Caco-2 (cell line): ENCODE measurements at regions not wholly inside any gene's neighbourhood (a gene's known extent, or its start where the extent isn't known, plus 50 kb on each side); places are given as distances from the start of the nearest gene placed in this dataset.

ENCODE experiments used
- BruUV-seq: library from RNA; stranded (reverse); fragments of 400-500 nt; replicated peaks from 2 replicates; lab custom pipeline; 2021; lab: Mats Ljungman, UMichigan
- CTCF ChIA-PET: fragments of 300-600 bp; sonication (Branson Sonifier 250); formaldehyde crosslinking; loops from one replicate; lab custom pipeline; 2022; ENCODE audit warnings: antibody characterized with exemption; lab: Charles Lee
- POLR2A ChIA-PET: fragments of 300-600 bp; sonication (Branson Sonifier 250); formaldehyde crosslinking; loops from one replicate; lab custom pipeline; 2022; ENCODE audit warnings: antibody characterized with exemption; lab: Charles Lee
- DNase-seq, 2 experiments: peaks; one replicate each; pipeline versions ENCODE4 v3.0.0 to v3.0.0-alpha.2; 2020 to 2022
- H3K27me3 ChIP-seq: replicated peaks from 2 replicates; pipeline ENCODE4 v1.6.0; 2011; ENCODE audit warnings: low read length; ENCODE audit not compliant: control insufficient read depth, insufficient read depth
- H3K36me3 ChIP-seq: 2 replicates; pipeline ENCODE4 v1.5.1; 2011; ENCODE audit warnings: low read length; ENCODE audit not compliant: control insufficient read depth, insufficient read depth
- H3K4me1 ChIP-seq: fragments of 250-450 bp; sonication (Bioruptor Pico); 2 replicates; pipeline ENCODE4 v1.5.1; 2020; ENCODE audit warnings: mild to moderate bottlenecking
- H3K4me3 ChIP-seq: 2 replicates; pipeline ENCODE4 v1.5.1; 2011; ENCODE audit warnings: low read depth, mild to moderate bottlenecking, control low read depth, low read length
- H3K9me3 ChIP-seq: fragments of 250-450 bp; sonication (Bioruptor Pico); 2 replicates; pipeline ENCODE4 v1.5.1; 2020; ENCODE audit warnings: mild to moderate bottlenecking, moderate library complexity
- H3K27ac Mint-ChIP-seq: one replicate; pipeline ENCODE4 v1.8.0; 2022; ENCODE audit warnings: mixed read lengths; ENCODE audit not compliant: unreplicated experiment
- H3K27me3 Mint-ChIP-seq: one replicate; pipeline ENCODE4 v1.8.0; 2022; ENCODE audit warnings: mixed read lengths; ENCODE audit not compliant: insufficient read depth, unreplicated experiment
- H3K36me3 Mint-ChIP-seq: one replicate; pipeline ENCODE4 v1.8.0; 2022; ENCODE audit warnings: mild to moderate bottlenecking, mixed read lengths; ENCODE audit not compliant: insufficient read depth, unreplicated experiment
- H3K4me1 Mint-ChIP-seq: one replicate; pipeline ENCODE4 v1.8.0; 2022; ENCODE audit warnings: low read depth, mixed read lengths; ENCODE audit not compliant: unreplicated experiment
- H3K4me3 Mint-ChIP-seq: one replicate; pipeline ENCODE4 v1.8.0; 2022; ENCODE audit warnings: mild to moderate bottlenecking, moderate library complexity, mixed read lengths; ENCODE audit not compliant: unreplicated experiment
- H3K9me3 Mint-ChIP-seq: one replicate; pipeline ENCODE4 v1.8.0; 2022; ENCODE audit warnings: mixed read lengths; ENCODE audit not compliant: unreplicated experiment
- CTCF ChIP-seq, 2 experiments: fragments of 200-600 bp in 1 of 2; IDR thresholded peaks; 1 replicate in 1 of 2; 2 replicates in 1 of 2; pipeline versions ENCODE4 v1.5.1 to v1.8.0; 2011 to 2022; ENCODE audit warnings: antibody characterized with exemption in 1 of 2, control low read depth in 1 of 2, inconsistent platforms in 1 of 2, low read depth in 1 of 2, low read length in 1 of 2, mild to moderate bottlenecking in 1 of 2, moderate library complexity in 1 of 2; ENCODE audit not compliant: insufficient read depth in 1 of 2, severe bottlenecking in 1 of 2, unreplicated experiment in 1 of 2
- intact Hi-C: fragments of 100-400 bp; cut with micrococcal nuclease; formaldehyde crosslinking; loops from one replicate; pipeline ENCODE4 v1.10.0; 2022; ENCODE audit not compliant: unreplicated experiment

GRCh38 chr10:90130321-90131086, 429.1 kb downstream of the KIF20B start:
- Histone ChIP-seq H3K27me3 (no peaks in the 10 kb centered on the region), H3K9me3 (peaks cover 7% of the 10 kb centered on the region), H3K4me1 (no peaks in the 10 kb centered on the region), H3K36me3 (no peaks in the 10 kb centered on the region), H3K4me3 (no peak overlapping the region)
- H3K27ac Mint-ChIP-seq = no peak overlapping the region
- CTCF ChIA-PET = no interaction called here
- no peaks in the 10 kb centered on the region for H3K4me1 Mint-ChIP-seq
- no peaks in the 10 kb centered on the region for H3K27me3 Mint-ChIP-seq
- H3K36me3 Mint-ChIP-seq = no peaks in the 10 kb centered on the region
- POLR2A ChIA-PET = no interaction called here
- H3K9me3 Mint-ChIP-seq = peaks cover 10% of the 10 kb centered on the region
- no peak overlapping the region for H3K4me3 Mint-ChIP-seq
- intact Hi-C loops = no loop called here
- BruUV-seq = no TSS peak
- no peak for DNase-seq
- no peak for TF ChIP-seq CTCF (IDR thresholded peaks at IDR 0.05; ENCODE audit: insufficient read depth in 1 of 2, low read depth in 1 of 2, low read length in 1 of 2, severe bottlenecking in 1 of 2, unreplicated experiment in 1 of 2)

- Mint-ChIP-seq H3K4me1 (no peaks in the 10 kb centered on the region), H3K27me3 (no peaks in the 10 kb centered on the region), H3K9me3 (peaks cover 31% of the 10 kb centered on the region), H3K4me3 (no peak overlapping the region), H3K36me3 (no peaks in the 10 kb centered on the region), H3K27ac (no peak overlapping the region)
- H3K9me3 ChIP-seq = peaks cover 23% of the 10 kb centered on the region
- POLR2A ChIA-PET = no interaction called here
- H3K4me3 ChIP-seq = no peak overlapping the region
- no TSS peak for BruUV-seq
- H3K27me3 ChIP-seq = no peaks in the 10 kb centered on the region
- intact Hi-C loops = no loop called here
- no peaks in the 10 kb centered on the region for H3K4me1 ChIP-seq
- no peak for DNase-seq
- CTCF ChIA-PET = no interaction called here
- TF ChIP-seq CTCF (IDR thresholded peaks at IDR 0.05; ENCODE audit: insufficient read depth in 1 of 2, low read depth in 1 of 2, low read length in 1 of 2, severe bottlenecking in 1 of 2, unreplicated experiment in 1 of 2) = no peak
- H3K36me3 ChIP-seq = no peaks in the 10 kb centered on the region
These were observed 432.2 kb downstream of the KIF20B start for GRCh38 chr10:90133606-90134005.

- ChIA-PET CTCF (no interaction called here), POLR2A (no interaction called here)
- peaks cover 33% of the 10 kb centered on the region for H3K9me3 ChIP-seq
- intact Hi-C loops = no loop called here
- peaks cover 45% of the 10 kb centered on the region for H3K9me3 Mint-ChIP-seq
- no TSS peak for BruUV-seq
- DNase-seq = peak in 1 of 2 experiments; percentile 21
- no peak for TF ChIP-seq CTCF (IDR thresholded peaks at IDR 0.05; ENCODE audit: insufficient read depth in 1 of 2, low read depth in 1 of 2, low read length in 1 of 2, severe bottlenecking in 1 of 2, unreplicated experiment in 1 of 2)
- no peak overlapping the region for H3K4me3 Mint-ChIP-seq
- no peaks in the 10 kb centered on the region for H3K27me3 ChIP-seq
- no peaks in the 10 kb centered on the region for H3K4me1 ChIP-seq
- no peak overlapping the region for H3K27ac Mint-ChIP-seq
- no peaks in the 10 kb centered on the region for H3K36me3 Mint-ChIP-seq
- no peaks in the 10 kb centered on the region for H3K36me3 ChIP-seq
- H3K4me3 ChIP-seq = no peak overlapping the region
- H3K4me1 Mint-ChIP-seq = no peaks in the 10 kb centered on the region
- peaks cover 2% of the 10 kb centered on the region for H3K27me3 Mint-ChIP-seq
These were observed 435.4 kb downstream of the KIF20B start for GRCh38 chr10:90136731-90137316.
